ENCODE measurements at regions not wholly inside any gene's neighbourhood (a gene's known extent, or its start where the extent isn't known, plus 50 kb on each side); places are given as distances from the start of the nearest gene placed in this dataset.

- no peak overlapping the region for H3K4me3 ChIP-seq
- 66 to 87% (median 78%) methylated on average over 3 of the region's 3 CpGs for WGBS, 4 donors
- no peaks in the 10 kb centered on the region for H3K9me3 ChIP-seq (replicated peaks in 1 of 3)
- H3K36me3 ChIP-seq (replicated peaks in 1 of 2): no peaks in the 10 kb centered on the region
- intact Hi-C loops (cut with DNase I): no loop called here
- H3K27me3 ChIP-seq: no peaks in the 10 kb centered on the region
- H3K4me1 ChIP-seq (replicated peaks in 1 of 2): peaks cover 0 to 5% of the 10 kb centered on the region in 2 donors
- no peak overlapping the region for H3K27ac ChIP-seq
- TF ChIP-seq POLR2A (IDR thresholded peaks at IDR 0.05) (no peak), CTCF (IDR thresholded peaks at IDR 0.05) (no peak)
- DNase-seq: no peak
Observed at GRCh38 chr1:163414778-163415177, 93.0 kb downstream of the NUF2 start.

DNA sequence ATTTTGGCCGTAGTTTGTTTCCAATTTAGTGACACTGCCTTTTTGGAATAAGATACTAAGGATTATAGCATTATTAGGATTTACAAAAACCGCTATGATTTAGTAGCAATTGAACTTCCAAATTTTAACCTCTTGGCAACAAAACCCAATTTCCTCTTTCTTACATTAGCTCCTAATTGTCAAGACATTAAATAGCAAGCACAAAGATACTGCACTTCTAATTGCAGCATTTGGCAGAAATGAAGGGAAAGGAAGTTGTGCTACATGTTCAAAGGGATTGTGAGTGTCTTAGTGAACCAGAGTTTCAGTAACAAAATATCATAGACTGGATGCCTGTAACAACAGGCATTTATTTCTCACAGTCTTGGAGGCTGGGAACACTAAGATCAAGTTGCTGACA lies 99.9 kb downstream of the NUF2 start:
- no peak for DNase-seq
- Histone ChIP-seq H3K27ac (no peak overlapping the region), H3K27me3 (no peaks in the 10 kb centered on the region), H3K36me3 (replicated peaks in 1 of 2) (no peaks in the 10 kb centered on the region), H3K9me3 (replicated peaks in 1 of 3) (no peaks in the 10 kb centered on the region), H3K4me1 (replicated peaks in 1 of 2) (no peaks in the 10 kb centered on the region), H3K4me3 (no peak overlapping the region)
- intact Hi-C loops (cut with DNase I): no loop called here
- 49 to 67% (median 65%) methylated on average over 2 of the region's 2 CpGs for WGBS, 4 donors
- TF ChIP-seq POLR2A (IDR thresholded peaks at IDR 0.05) (no peak), CTCF (IDR thresholded peaks at IDR 0.05) (no peak)

DNA sequence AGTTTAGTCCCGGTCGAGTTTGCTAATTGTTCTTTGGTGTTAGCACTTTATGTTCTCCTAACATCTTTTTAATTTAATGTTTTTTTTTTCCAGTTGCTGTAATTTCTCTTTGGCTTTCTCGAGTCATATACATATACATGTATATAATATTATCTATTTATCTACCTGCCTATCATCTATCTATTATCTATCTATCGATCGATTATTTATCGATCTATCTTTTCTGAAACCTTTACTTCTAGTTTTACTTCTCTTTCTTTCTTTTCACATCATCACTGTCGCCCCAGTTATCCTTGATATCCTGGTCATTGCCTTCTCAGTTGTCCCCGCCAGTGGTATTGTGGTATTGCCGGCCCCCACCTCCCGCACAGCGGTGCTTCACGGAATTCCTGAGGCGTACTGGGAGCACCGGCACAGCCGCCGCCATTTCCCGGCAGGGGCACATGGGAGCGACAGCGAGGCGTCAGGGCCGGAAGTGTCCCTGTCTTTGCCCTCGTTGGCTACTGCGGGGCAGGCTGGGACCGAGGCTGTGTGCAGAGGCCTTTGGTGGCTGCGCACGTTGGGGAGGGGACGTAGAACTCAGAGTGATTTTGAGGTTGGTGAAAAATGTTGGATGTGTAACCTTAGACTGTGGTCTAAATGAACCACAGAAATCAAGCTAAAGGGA lies 101.1 kb downstream of the NUF2 start:
- no peak overlapping the region for H3K4me3 ChIP-seq
- intact Hi-C loops (cut with DNase I): no loop called here
- no peaks in the 10 kb centered on the region for H3K4me1 ChIP-seq (replicated peaks in 1 of 2)
- no peaks in the 10 kb centered on the region for H3K9me3 ChIP-seq (replicated peaks in 1 of 3)
- no peaks in the 10 kb centered on the region for H3K27me3 ChIP-seq
- no peak for TF ChIP-seq CTCF (IDR thresholded peaks at IDR 0.05)
- no peak for TF ChIP-seq POLR2A (IDR thresholded peaks at IDR 0.05)
- 88 to 93% (median 90%) methylated on average over 27 of the region's 27 CpGs for WGBS, 4 donors
- H3K36me3 ChIP-seq (replicated peaks in 1 of 2): no peaks in the 10 kb centered on the region
- H3K27ac ChIP-seq: no peak overlapping the region
- no peak for DNase-seq

- DNase-seq: no peak
- Histone ChIP-seq H3K27ac (no peak overlapping the region), H3K4me1 (replicated peaks in 1 of 2) (no peaks in the 10 kb centered on the region), H3K9me3 (replicated peaks in 1 of 3) (no peaks in the 10 kb centered on the region), H3K27me3 (no peaks in the 10 kb centered on the region), H3K4me3 (no peak overlapping the region), H3K36me3 (replicated peaks in 1 of 2) (no peaks in the 10 kb centered on the region)
- intact Hi-C loops (cut with DNase I): no loop called here
- WGBS, 4 donors: 66 to 76% (median 71%) methylated on average over 2 of the region's 2 CpGs
- no peak for TF ChIP-seq POLR2A (IDR thresholded peaks at IDR 0.05)
- no peak for TF ChIP-seq CTCF (IDR thresholded peaks at IDR 0.05)
Observed at GRCh38 chr1:163426505-163427251, 104.9 kb downstream of the NUF2 start.
